ENCODE measurements at regions not wholly inside any gene's neighbourhood (a gene's known extent, or its start where the extent isn't known, plus 50 kb on each side); places are given as distances from the start of the nearest gene placed in this dataset.
"Not testable (repeated sequence)": the region's sequence is repeated elsewhere in the genome, so short reads cannot be mapped to it uniquely, and the experiment has no call there.

DNA sequence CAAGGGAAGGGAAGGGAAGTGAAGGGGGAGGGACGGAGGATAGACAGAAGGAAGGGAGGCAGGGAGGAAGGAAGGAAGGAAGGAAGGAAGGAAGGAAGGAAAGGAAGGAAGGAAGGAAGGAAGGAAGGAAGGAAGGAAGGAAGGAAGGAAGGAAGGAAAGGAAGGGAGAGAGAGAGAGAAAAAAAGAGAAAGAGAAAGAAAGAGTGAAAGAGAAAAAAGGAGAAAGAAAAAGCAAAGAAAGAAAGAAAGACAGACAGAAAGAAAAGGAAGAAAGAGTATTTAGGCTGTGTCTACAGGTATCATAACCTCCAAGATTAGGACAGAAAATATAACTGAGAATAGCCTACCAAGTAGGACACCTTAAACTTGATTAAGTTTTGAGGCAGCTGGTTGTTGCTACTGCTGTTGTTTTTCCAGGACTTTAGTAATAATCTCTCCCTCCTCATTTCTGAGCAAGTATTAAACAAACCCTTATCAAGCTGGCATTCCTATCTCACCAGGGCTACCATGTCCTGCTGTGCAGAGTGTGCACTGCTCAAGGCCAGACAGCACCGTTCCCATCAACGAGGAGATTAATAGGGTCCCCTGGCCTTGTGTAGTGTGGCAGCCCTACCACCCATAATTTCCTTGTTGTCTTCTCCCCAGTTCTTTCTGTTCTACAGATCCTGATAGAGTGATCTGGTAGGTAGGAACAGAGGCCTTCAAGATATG is 90.5 kb upstream of the FHL2 start:
- ATAC-seq = no peak

DNA sequence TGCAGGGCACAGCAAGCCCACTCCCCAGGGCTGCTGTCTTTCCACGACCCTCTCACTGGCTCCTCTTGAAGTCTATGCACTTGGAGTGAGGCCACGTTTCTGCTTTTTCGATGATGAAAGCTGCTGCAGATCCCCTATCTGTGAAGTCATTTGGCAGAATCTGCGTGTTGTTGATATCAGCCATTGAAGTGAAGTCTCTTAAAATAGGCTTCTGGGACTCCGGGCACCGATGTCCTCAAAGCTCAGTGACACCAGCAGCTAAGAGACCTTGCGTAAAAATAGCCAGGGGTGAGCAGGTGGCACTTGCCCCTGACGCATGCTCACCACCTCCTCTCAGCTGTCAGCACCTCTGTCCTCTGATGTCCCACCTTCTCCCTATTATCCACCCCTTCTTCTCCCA is 89.4 kb upstream of the FHL2 start:
- ATAC-seq = no peak

DNA sequence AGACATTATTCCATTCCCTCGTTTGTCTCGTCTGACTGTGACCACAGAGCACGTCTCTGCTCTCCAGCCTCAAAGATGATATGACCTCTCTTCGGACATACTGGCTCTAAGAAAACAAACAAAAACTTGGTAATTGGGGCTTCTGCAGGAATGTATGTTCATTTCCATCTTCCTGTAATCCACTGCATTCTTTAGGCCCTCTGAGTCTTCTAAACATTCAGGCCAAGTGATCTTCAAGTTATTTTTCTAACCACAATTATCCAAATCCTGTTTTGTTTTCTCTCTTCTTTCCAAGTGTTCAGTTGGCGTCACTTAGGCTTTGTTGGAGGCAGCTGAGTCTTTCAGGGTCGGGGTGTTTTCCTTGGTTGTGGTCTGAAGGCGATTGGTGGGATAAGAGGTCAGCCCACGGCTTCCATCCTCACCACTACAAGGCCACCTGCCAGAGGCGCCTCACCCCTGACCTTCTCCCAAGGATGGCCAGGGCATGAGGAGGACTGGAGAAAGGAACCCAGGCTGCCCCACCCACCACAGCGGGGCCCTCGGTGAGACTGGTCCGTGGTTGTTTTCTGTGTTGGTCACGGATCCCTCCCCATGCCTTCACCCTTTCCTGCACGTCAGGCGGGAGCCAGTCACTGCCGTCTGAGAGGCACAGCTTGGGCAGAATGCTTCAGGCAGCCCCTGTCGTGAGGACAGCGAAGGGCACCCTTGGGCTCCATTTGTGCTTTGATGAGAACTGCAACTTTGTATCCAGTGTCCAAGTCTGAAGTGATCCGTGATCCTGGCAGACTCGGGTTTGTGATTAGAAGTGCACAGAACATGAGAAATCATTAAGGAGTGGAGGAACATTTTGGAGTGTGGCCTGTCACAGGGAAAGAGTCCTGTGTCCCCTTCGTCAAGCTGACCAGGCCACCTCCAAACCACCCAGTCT is 88.6 kb upstream of the FHL2 start:
- no peak for ATAC-seq

DNA sequence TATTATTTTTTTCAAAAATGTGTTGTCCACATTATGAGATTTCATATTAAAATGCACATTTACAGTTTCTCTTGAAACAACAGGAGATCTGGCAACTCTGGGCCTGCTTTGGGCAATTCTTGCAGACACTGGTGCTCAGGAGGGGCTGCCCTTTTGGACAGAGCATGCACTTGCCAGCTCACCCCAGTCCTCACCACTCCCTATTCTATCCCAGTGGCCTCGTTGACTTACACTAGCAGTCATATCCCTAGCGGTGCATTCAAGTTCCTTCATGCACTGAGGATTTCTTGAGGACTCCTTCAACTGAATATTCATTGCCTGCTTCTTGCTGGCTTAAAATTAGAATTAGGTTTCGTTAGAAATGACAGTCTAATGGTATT is 87.9 kb upstream of the FHL2 start:
- no peak for ATAC-seq

DNA sequence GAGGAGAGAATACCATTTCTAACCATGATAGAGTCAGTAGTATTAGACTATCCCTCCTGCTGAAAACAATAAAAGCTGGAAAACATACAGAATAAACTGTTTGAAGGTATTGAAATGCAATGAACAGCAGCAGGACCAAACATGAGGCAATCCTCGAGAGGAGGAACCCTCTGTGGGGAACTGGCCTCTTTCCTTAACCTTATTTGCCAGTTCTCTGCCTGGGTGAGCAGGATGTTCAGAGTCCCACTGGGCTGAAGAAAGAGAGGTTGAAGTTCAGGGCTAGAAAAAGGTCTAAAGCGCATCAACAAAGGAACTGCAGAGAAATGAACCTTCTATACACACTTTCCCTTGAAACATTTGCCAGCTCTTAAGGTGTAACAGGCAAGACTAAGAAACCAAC is 79.8 kb upstream of the FHL2 start:
- no peak for ATAC-seq

DNA sequence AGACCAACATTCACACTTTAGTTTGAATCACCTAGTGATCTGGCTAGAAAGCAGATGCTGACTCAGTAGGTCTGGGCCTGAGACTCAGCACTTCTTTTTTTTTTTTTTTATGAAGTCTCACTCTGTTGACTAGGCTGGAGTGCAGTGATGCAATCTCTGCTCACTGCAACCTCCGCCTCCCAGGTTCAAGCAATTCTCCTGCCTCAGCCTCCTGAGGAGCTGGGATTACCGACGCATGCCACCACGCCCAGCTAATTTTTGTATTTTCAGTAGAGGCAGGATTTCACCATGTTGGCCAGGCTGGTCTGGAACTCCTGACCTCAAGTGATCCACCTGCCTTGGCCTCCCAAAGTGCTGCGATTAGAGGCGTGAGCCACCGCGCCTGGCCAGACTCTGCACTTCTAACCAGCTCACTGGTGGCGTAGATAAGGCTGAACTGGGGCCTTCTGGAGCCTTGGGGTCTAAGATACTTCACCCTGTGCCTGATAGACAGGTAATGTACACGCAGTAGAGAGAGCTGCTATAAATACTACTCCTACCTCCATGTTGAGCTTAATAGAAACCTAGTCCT is 78.3 kb upstream of the FHL2 start:
- ATAC-seq = not testable (repeated sequence)

DNA sequence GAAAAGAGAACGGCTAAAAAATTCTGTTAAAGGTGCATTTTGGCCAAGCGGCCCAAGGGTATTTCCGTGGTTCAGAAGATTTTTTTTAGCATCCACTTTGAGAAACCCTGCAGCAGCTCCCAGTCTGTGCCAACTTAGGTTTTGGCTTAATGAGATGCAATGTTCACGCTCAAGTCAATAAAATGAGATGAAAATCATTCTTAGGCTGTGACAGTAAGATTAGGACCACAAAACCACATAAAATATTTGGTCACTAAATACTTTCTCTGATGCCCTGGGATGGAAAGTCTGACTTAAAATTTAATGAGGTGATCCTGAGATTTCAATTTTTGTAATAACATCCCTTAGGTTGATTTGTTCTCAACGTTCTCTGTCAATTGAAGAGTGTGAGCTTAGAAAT is 74.2 kb upstream of the FHL2 start:
- ATAC-seq = no peak

DNA sequence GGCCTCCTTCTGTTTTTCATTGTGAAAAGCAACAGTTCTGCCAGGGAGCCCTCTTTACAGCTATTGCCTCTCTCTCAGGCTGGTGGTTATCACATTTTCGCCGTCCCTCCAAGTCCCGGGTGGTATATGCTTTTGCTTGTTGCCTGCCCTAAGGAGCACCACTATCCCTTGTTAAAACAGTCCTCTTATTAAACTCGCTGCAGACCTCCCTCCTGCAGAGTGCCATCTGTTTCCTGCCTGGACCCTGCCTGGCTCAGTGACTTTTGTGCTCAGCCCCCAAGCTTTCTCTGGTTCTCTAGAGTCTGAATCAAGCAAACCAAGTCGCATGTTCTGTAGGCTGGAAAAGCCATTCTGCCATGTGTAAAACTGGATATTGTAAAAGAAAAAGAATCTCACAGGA is 72.1 kb upstream of the FHL2 start:
- ATAC-seq = no peak

DNA sequence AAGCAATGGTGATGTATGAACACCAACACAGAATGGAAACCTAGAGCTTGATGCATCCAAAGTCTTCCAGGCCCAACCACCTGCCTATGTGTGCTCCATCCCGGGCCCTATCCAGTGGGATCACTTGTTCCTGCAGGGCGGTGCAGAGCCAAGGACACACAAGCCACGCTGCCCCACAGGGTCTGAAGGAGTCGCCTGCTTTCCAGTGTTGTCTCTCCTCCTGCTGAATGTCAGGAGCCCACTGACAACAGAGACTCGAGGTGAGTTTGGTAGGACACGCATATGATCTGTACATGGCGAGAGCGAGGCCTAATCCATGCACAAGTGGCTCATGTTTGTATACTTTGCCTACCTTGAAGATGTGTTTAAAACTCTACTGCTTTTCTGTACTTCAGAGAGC is 70.9 kb upstream of the FHL2 start:
- no peak for ATAC-seq

DNA sequence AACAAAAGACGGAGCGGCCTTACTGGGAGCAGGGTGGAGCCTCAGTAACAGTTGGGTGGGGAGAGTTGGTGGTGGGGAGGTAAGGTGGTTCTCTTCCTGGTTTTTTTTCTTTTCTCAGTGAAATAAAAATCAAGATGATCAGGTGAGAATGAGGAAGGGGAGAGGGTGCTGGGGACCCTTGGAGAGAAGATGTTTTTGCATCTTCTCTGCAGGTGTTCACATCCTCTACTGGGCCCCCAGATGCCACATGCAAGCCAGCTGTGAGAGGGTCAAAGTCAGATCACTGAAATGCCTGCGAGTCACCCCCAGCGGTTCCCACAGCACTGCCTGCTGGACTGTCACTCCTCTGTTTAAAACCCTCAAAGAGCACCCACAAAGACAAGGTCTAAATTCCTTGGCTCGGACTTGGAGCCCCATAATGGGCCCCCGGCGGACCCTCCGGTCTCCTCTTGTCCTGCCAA is 69.8 kb upstream of the FHL2 start:
- ATAC-seq = no peak

DNA sequence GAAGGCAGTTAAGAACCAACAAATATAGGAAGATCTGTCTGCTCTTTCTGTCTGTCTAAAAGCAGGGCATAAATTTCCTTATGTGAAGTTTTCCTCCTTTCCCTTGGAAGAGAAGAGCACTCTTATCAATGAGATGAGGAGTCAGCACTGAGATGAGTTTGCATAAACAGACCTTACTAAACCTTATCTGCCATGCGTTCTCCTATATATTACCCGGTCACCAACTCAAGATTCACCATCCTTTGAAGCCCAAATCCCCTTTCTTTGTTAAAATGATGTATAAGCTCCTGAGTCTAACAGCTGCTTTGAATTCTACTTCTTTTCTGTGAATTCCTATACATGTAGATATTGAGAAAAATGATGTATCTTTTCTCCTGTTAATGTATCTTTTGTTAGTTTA is 65.5 kb upstream of the FHL2 start:
- ATAC-seq = no peak

DNA sequence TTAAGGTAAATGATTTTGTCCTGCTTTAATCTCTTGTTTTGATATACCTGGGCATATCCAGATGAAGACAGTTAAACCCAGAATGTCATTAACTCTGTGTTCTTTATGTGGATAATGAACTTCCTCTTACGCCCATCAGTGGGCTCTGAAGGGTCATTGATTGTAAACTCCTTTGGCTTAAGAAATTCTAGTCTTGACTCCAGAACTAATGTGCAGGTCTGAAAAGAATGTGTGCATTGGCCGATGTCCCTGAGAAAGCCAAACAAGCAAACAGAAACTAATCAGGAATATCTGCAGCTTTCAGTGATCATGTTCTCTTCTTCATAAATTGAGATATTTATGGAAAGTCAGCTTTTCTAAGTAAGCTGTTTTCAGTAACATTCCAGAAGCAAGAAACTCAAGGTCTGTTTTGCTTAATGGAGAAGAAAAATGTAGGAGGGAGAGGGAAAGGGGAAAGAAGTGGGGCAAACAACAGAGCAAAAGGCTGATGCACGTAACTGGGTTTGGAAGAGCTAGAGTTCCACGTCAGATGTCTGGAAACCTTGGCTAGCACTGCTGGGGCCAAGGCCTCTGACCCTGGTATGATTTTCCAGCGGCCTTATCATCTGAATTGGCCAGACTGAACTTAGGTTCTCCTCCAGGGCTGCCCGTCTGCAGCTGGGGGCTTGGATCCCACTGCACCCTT is 61.3 kb upstream of the FHL2 start:
- no peak for ATAC-seq

DNA sequence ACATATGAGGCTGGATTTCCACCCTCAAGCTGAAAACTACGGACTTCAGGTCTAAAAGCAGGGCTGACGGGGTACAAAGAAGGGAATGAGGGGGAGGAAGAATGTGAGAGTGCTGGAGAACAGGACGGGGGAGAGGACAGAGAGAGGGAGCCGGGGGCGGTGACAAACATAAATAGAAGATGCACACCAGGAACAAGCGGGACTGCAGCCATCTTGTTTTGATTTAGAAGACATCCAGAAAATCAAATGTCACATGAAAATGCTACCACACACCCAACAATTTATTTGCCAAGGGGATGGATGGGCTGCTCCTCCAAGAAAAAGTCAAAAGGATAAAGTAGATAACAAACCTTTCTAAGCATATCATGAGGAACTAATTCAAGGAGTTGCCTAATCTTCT is 59.2 kb upstream of the FHL2 start:
- ATAC-seq = no peak

DNA sequence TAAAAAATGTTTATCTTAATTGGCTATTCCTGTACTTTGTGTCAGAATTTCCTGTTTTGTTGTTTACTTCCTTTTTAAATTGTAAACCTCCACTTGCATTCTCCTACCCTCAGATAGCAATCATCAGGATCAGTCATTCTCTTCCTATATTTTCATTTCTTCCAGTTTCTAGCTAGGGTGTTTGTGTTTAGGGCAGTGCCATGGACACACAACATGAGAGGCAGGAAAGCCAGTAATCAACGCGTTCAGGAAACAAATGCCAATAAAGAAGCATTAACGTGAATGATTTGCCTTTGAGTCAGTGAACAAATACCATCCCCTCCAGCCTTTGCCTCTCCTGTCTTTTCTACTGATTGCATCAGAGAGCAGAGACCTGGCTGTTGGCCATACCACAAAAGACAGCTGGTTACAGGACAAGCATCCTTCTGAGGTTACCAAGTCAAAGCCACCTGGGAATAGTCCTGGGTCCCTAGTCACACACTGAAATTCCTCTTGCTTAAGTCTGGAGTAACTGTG is 56.7 kb upstream of the FHL2 start:
- ATAC-seq = no peak

DNA sequence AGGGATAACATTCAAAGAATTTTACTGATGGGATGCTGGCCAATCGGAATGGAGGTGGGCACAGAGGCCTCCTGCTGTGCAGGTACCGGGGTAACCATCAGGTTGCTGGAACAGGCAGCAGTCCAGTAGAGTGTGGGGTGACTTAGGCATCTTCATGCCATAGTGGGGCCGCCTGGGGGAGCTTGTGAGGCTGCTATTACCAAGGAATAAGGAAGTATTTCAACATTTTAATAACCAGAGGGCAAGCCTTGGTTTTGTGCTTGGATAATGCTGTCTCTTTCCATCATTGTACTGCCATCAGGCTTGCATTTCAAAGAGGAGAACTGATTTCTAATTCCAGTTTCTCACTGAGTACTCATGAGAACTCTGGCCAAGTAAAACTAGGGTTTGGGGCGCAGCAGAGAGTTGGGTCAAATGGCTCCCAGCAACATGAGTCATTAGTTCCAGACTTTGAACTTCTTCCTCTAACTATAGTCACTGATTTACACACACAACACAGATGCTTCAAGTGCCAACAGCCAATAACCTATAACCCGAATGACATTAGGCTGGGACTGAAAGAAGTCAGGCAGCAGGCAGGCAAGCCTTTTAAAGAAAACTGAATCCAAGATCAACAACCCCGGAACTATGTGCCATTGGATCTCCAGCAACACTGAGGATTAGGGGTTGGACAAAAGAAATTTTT is 56.1 kb upstream of the FHL2 start:
- no peak for ATAC-seq

DNA sequence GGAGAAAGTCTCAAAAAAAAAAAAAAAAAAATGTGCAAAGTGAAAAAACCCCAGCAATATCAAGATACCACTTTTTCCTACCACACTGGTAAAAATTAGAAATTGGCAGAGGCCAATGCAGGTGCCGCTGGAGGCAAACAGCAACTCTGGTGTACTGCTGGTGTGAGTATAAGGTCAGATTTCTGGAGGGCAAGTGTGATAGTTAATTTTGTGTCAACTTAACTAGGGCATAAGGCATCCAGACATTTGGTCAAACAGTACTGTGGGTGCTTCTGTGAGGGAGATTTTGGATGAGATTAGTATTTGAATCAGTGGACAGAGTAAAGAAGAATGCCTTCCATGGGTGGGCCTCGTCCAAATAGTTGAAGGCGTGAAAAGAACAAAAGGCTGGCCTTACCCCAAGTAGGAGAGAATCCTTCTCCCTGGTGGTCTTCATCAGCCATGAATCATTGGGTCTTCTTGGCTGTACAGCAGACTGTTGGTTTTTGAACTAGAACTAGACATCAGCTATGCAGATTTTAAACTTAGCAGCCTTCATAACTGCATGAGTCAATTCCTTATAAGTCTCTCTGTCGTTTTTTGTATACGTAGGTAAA is 52.8 kb upstream of the FHL2 start:
- ATAC-seq = no peak

DNA sequence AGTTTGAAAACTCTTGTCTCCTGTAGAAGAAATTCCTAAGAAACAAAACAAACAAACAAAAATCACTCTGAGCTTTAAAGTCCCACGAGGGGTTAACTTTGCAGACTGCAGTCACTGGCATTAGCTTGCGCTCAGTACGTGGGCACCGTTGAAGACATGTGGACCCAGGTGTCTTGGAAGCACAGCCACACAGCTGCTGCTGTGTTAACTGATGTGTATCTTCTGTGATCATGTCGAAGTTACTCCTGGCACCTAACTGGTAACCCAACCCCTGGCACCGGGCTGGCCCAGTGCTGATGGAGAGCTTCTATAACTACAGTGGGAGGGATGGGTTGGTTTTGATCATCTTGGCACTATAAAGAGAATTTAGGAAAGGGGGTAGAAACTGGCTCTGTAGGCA is 51.6 kb upstream of the FHL2 start:
- ATAC-seq = no peak

DNA sequence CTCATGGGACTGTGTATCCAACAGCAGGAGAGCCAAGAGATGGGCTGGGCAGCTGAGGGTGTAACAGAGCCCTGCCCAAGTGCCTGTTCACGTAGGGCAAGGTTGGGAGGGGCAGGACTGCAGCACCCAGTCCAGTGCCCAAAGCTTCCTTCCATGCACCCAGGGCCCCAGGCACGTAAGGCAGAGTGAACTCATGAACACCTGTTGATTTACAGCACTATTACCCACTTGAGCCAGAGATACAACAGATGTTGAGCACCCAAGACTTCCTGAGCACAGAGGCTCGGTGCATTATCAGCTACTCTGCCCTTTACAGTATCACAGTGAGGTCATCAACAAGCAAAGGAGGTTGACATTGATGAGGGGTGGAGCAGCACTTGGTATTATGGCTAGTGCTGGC is 50.2 kb upstream of the FHL2 start:
- ATAC-seq = no peak
